Dedifferentiated amniotic fluid mesenchymal stem cell (primary cell): ENCODE measurements at regions not wholly inside any gene's neighbourhood (a gene's known extent, or its start where the extent isn't known, plus 50 kb on each side); places are given as distances from the start of the nearest gene placed in this dataset.
A peak's percentile ranks its signal among the peaks of the same experiment; 100 is the strongest.
"Not testable (repeated sequence)": the region's sequence is repeated elsewhere in the genome, so short reads cannot be mapped to it uniquely, and the experiment has no call there.

ENCODE experiments used
- DNase-seq: peaks from one replicate; pipeline ENCODE4 v3.0.0-alpha.2; 2016; ENCODE audit errors: extremely low spot score

GRCh38 chr6:1156411-1156810, 155.5 kb upstream of the FOXQ1 start:
- not testable (repeated sequence) for DNase-seq

DNA sequence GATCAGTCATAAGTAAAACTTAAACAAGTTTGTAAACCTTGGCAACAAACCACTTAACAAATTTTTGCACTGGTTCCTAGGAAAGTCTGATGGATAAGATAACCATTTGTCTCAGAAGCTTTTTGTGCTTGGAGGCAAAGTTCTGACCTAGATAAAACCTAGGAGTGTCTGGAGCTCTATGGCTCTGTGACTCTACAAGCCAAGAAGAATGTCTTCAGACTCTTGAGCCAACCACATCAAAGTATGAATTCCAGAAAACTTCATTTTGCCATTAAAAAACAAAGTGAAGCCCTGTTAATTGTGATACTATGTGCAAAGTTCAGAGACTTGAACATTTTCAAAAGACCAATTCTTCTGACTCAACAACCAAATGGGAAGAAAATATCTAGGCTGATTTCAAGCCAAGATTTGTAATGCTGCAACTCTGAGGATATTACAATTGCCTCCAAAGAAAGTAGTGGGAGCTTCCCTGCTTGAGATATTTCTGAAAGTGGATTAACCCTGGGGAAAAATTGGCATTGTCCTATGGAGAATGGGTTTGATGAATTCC, 158.1 kb upstream of the FOXQ1 start:
- DNase-seq: no peak

GRCh38 chr6:1146500-1146899, 165.4 kb upstream of the FOXQ1 start:
- no peak for DNase-seq

GRCh38 chr6:1145768-1146218, 166.1 kb upstream of the FOXQ1 start:
- DNase-seq: no peak

GRCh38 chr6:1144842-1145767, 166.8 kb upstream of the FOXQ1 start:
- peak; percentile 46 for DNase-seq

DNA sequence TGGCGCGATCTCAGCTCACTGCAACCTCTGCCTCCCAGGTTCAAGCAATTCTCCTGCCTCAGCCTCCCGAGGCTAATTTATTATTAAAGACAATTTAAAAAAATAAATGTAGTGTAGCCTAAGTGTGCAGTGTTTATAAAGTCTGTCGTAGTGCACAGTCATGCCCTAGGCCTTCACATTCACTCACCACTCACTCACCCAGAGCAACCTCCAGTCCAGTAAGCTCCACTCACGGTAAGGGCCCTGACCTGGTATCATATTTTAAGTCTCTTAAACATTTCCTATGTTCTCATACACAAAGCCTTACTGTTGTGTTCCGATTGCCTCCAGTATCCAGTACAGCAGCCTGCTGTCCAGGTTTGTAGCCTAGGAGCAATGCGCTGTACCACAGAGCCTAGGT, 168.2 kb upstream of the FOXQ1 start:
- DNase-seq: no peak

- no peak for DNase-seq
Measured at GRCh38 chr6:1139155-1139890, 172.6 kb upstream of the FOXQ1 start.

DNA sequence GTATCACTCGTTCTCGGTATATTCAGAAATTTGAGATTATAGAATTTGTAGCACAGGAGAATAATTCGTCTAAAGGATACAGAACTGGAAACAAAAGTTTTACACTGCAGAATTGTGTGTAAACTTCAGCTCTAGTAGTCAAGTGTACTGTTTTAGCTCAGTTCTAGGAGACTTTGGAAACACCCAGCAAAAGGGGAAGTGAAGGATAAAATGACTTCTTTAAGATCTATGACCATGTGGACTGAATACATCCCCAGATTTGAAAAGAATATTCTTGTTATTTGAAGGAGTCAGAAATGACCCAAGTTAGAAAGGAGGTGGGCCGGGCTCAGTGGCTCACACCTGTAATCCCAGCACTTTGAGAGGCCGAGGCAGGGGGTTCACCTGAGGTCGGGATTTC, 174.0 kb upstream of the FOXQ1 start:
- DNase-seq: no peak

GRCh38 chr6:1136827-1137226, 175.1 kb upstream of the FOXQ1 start:
- DNase-seq: no peak

- no peak for DNase-seq
Measured at GRCh38 chr6:1136415-1136774, 175.5 kb upstream of the FOXQ1 start.

DNA sequence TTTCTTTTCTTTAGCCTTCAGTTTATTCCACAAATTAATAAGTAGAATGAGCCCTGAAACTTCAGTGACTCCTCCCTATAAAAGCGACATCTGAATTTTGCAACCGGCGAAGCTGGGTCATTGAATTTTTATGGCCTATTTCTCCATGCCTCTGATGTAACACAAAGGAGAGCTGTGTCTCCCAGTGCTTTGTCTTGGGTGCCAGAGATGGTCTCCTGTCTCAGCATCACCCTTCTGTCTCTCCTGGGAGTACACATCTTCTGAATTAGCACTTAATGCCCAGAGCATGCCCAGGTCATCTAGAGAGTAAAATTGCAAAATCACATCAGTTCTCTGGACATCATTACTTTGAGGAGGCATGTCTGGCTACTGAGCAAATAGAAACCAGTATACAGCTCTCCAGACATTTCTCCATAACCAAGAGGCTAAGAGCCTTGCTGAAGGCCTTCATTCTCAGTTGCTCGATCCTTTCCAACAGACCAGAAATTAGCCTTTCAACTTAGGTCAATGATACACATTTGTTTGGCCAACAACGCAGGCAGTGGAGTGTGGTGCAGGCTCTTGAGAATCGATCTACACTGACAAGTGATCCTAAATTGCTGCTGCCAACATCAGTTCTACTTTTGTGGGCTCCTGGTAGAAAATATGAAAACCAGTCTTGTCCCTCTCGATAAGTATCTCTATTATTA, 176.0 kb upstream of the FOXQ1 start:
- DNase-seq: no peak

- peak; percentile 80 for DNase-seq
Measured at GRCh38 chr6:1131285-1132079, 180.4 kb upstream of the FOXQ1 start.

DNA sequence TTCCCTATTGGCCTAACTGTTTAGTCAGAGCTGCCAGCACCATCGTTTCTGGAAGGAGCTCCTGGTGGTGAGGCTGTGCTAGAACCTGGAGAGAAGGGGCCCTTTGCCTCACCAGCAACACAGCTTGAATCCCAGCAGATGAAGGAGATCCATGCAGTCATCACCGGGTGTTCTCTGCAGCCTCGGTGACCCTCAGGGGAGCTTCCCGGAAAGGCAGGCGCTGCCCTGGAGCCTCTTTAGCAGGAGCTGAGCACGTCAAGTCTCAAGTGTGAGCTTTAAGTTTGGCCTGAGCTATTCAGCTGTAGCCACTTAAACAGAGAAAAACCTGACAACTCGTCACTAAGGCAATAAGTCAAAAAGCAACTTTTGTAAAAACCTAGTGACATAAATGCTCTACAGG, 181.2 kb upstream of the FOXQ1 start:
- no peak for DNase-seq

DNA sequence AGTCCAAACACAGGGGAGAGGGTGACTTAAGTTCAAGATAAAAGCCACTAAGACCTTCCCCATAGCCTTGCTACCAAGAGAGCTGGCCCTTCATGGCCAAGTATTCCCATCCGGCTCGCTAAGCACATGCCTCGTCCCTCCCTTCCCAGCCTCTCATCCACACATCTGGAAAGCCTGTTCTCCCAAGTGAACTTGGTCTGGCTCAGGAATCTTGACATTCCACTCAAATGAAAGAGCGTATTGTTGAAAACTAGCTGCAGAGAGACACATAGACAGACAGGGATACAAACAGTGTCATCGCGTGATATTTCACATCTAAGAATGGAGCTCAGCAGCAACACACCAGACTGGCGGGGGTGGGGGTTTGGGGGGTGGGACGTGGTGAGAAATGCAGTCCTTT, 182.8 kb upstream of the FOXQ1 start:
- DNase-seq: no peak

- DNase-seq: no peak
Measured at GRCh38 chr6:1127597-1128288, 184.2 kb upstream of the FOXQ1 start.

- no peak for DNase-seq
Measured at GRCh38 chr6:1127129-1127528, 184.8 kb upstream of the FOXQ1 start.

- DNase-seq: no peak
Measured at GRCh38 chr6:1126036-1126435, 185.9 kb upstream of the FOXQ1 start.

DNA sequence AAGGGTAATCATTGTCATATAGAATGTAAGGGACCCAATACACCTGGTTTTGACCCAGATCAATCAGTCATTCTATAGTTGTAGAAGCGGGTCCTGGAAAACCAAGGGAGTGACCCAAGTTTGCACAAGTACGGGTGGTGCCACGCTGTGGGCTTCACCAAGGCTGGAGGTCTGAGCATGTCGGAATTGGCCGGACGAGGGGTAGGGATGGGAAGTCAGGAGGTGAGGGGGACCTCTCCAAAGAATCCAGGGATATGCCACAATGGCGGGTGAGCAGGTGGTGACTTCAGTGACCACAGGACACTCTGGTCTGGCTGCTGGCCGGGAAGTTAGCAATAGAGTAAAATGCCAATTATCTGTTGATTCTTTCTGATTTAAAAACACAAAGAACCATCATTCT, 186.6 kb upstream of the FOXQ1 start:
- DNase-seq: no peak

- DNase-seq: no peak
Measured at GRCh38 chr6:1124885-1125284, 187.0 kb upstream of the FOXQ1 start.
